VCaP (cell line): ENCODE measurements at regions not wholly inside any gene's neighbourhood (a gene's known extent, or its start where the extent isn't known, plus 50 kb on each side); places are given as distances from the start of the nearest gene placed in this dataset.
"Not testable (repeated sequence)": the region's sequence is repeated elsewhere in the genome, so short reads cannot be mapped to it uniquely, and the experiment has no call there.

ENCODE experiments used
- H3K27ac ChIP-seq: fragments of 450-650 bp; 2 replicates; pipeline ENCODE4 v1.5.1; 2017
- TF ChIP-seq, protein P1 (sequence below): fragments of 450-650 bp; conservative IDR thresholded peaks from 2 replicates; pipeline ENCODE4 v1.5.1; 2017; ENCODE audit warnings: mild to moderate bottlenecking, moderate library complexity

- no peak overlapping the region for H3K27ac ChIP-seq
- TF ChIP-seq, protein P1, sequence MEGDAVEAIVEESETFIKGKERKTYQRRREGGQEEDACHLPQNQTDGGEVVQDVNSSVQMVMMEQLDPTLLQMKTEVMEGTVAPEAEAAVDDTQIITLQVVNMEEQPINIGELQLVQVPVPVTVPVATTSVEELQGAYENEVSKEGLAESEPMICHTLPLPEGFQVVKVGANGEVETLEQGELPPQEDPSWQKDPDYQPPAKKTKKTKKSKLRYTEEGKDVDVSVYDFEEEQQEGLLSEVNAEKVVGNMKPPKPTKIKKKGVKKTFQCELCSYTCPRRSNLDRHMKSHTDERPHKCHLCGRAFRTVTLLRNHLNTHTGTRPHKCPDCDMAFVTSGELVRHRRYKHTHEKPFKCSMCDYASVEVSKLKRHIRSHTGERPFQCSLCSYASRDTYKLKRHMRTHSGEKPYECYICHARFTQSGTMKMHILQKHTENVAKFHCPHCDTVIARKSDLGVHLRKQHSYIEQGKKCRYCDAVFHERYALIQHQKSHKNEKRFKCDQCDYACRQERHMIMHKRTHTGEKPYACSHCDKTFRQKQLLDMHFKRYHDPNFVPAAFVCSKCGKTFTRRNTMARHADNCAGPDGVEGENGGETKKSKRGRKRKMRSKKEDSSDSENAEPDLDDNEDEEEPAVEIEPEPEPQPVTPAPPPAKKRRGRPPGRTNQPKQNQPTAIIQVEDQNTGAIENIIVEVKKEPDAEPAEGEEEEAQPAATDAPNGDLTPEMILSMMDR: no peak; the same call in 1 of the 2 replicates
These were observed 75.3 kb upstream of the SYT10 start for GRCh38 chr12:33514893-33515292.

- TF ChIP-seq, protein P1: no peak
- no peak overlapping the region for H3K27ac ChIP-seq
These were observed 79.9 kb upstream of the SYT10 start for GRCh38 chr12:33519566-33519965.

DNA sequence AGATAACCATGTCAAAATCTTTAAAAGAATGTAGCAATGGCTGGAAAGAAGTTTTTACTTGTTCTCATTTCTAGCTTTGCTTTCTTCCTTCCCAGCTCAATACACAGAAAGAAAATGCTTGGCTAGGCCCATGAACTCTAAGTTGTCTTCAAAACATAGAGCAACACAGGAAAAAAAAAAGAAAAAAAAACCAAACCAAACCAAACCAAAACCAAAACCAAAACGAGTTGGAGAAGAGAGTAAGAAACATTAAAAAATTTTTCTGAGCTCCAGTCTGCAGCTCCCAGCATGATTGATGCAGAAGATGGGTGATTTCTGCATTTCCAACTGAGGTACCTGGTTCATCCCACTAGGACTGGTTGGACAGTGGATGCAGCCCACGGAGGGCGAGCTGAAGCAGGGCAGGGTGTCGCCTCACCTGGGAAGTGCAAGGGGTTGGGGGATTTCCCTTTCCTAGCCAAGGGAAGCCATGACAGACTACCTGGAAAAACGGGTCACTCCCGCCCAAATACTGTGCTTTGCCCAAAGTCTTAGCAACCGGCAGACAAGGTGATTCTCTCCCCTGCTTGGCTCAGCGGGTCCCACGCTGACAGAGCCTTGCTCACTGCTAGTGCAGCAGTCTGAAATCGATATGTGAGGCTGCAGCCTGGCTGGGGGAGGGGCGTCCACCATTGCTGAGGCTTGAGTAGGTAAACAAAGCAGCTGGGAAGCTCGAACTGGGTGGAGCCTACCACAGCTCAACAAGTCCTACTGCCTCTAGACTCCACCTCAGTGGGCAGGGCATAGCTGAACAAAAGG is 81.1 kb upstream of the SYT10 start:
- H3K27ac ChIP-seq: not testable (repeated sequence)

- no peak overlapping the region for H3K27ac ChIP-seq
- TF ChIP-seq, protein P1: no peak
These were observed 89.4 kb upstream of the SYT10 start for GRCh38 chr12:33529031-33529430.

- TF ChIP-seq, protein P1: no peak
- no peak overlapping the region for H3K27ac ChIP-seq
These were observed 90.2 kb upstream of the SYT10 start for GRCh38 chr12:33529810-33530209.

- TF ChIP-seq, protein P1: no peak
These were observed 91.6 kb upstream of the SYT10 start for GRCh38 chr12:33531261-33531660.

GRCh38 chr12:33533527-33533926 is 93.9 kb upstream of the SYT10 start:
- no peak overlapping the region for H3K27ac ChIP-seq
- TF ChIP-seq, protein P1: no peak

More at GRCh38 chr12:33531261-33531660, 91.6 kb upstream of the SYT10 start:
- H3K27ac ChIP-seq: no peak overlapping the region

DNA sequence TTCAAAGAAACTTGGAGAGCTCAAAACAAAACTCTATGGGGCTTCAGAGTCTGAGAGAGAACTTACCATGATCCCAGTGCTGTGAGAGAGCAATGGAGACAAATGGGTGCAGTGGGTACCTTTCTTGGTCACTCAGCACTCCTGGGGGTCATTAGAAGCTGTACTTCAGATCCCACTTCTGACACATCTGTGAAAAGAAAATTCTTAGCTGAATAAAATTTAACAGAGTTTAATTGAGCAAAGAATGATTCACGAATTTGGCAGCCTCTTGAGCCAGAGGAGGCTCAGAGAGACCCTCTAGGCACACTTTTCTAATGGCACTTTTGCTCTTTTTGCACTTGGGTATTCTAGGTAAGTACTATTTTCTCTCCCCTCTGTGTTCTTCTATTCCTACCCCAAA is 96.8 kb upstream of the SYT10 start:
- TF ChIP-seq, protein P1: no peak

More for the DNA sequence above, 96.8 kb upstream of the SYT10 start:
- H3K27ac ChIP-seq: no peak overlapping the region
